ENCODE measurements at regions not wholly inside any gene's neighbourhood (a gene's known extent, or its start where the extent isn't known, plus 50 kb on each side); places are given as distances from the start of the nearest gene placed in this dataset.

DNA sequence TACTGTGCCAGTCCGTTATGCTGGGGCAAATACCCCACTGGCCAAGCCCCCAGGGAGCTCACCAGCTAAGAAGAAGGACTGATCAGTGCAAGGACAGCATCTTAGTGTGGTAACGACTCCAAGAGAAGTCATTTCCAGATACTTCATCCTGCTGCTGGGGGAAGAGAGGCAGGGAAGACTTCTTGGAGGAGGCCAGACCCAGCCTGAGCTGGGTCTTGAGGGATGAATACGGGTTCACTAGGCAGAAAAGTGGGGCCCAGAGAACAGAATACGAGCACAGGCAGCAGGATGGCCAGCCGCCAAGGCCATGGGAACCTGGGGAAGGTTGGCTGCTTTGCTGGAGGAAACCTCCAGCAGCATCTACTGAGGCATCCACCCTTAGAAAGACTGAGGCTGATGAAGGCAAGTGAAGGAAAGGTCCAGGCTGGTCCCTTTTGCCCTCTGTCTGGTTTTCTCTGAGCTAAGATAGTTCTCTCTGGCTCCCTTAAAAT is 84.1 kb downstream of the GLI2 start:
- no peak for TF ChIP-seq POLR2A (IDR thresholded peaks at IDR 0.05; ENCODE audit: low read depth, low read length)
- TF ChIP-seq, protein P1, sequence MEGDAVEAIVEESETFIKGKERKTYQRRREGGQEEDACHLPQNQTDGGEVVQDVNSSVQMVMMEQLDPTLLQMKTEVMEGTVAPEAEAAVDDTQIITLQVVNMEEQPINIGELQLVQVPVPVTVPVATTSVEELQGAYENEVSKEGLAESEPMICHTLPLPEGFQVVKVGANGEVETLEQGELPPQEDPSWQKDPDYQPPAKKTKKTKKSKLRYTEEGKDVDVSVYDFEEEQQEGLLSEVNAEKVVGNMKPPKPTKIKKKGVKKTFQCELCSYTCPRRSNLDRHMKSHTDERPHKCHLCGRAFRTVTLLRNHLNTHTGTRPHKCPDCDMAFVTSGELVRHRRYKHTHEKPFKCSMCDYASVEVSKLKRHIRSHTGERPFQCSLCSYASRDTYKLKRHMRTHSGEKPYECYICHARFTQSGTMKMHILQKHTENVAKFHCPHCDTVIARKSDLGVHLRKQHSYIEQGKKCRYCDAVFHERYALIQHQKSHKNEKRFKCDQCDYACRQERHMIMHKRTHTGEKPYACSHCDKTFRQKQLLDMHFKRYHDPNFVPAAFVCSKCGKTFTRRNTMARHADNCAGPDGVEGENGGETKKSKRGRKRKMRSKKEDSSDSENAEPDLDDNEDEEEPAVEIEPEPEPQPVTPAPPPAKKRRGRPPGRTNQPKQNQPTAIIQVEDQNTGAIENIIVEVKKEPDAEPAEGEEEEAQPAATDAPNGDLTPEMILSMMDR (IDR thresholded peaks at IDR 0.05; ENCODE audit: extremely low read depth in 1 of 2, insufficient read depth in 1 of 2, low read depth in 1 of 2, low read length in 2 of 2), result no peak
